ENCODE measurements at regions not wholly inside any gene's neighbourhood (a gene's known extent, or its start where the extent isn't known, plus 50 kb on each side); places are given as distances from the start of the nearest gene placed in this dataset.

GRCh38 chr5:8290721-8291120 is 421.8 kb downstream of the MTRR start:
- no peak overlapping the region for H3K9ac ChIP-seq (ENCODE audit: low read length)
- H3K4me3 ChIP-seq (ENCODE audit: low read length) = no peak overlapping the region
- no peaks in the 10 kb centered on the region for H3K36me3 ChIP-seq (ENCODE audit: control insufficient read depth, insufficient read depth, low read length, severe bottlenecking)
- peaks cover 3% of the 10 kb centered on the region for H3K9me3 ChIP-seq (ENCODE audit: control insufficient read depth, low read length)
- H3K27me3 ChIP-seq (replicated peaks; ENCODE audit: control insufficient read depth, insufficient read depth, low read length) = no peaks in the 10 kb centered on the region
- no peaks in the 10 kb centered on the region for H3K4me1 ChIP-seq (ENCODE audit: control insufficient read depth, insufficient read depth, low read length)
- DNase-seq (ENCODE audit: low read depth) = no peak

- H3K27me3 ChIP-seq (replicated peaks; ENCODE audit: control insufficient read depth, insufficient read depth, low read length) = no peaks in the 10 kb centered on the region
- H3K9me3 ChIP-seq (ENCODE audit: control insufficient read depth, low read length) = peaks cover 3% of the 10 kb centered on the region
- no peaks in the 10 kb centered on the region for H3K4me1 ChIP-seq (ENCODE audit: control insufficient read depth, insufficient read depth, low read length)
- H3K36me3 ChIP-seq (ENCODE audit: control insufficient read depth, insufficient read depth, low read length, severe bottlenecking) = no peaks in the 10 kb centered on the region
- H3K4me3 ChIP-seq (ENCODE audit: low read length) = no peak overlapping the region
- DNase-seq (ENCODE audit: low read depth) = no peak
- H3K9ac ChIP-seq (ENCODE audit: low read length) = no peak overlapping the region
Observed at GRCh38 chr5:8291641-8292040, 422.7 kb downstream of the MTRR start.

GRCh38 chr5:8295141-8295540 is 426.2 kb downstream of the MTRR start:
- no peaks in the 10 kb centered on the region for H3K27me3 ChIP-seq (replicated peaks; ENCODE audit: control insufficient read depth, insufficient read depth, low read length)
- DNase-seq (ENCODE audit: low read depth) = no peak
- peaks cover 3% of the 10 kb centered on the region for H3K9me3 ChIP-seq (ENCODE audit: control insufficient read depth, low read length)
- H3K36me3 ChIP-seq (ENCODE audit: control insufficient read depth, insufficient read depth, low read length, severe bottlenecking) = no peaks in the 10 kb centered on the region
- no peak overlapping the region for H3K9ac ChIP-seq (ENCODE audit: low read length)
- no peaks in the 10 kb centered on the region for H3K4me1 ChIP-seq (ENCODE audit: control insufficient read depth, insufficient read depth, low read length)
- H3K4me3 ChIP-seq (ENCODE audit: low read length) = no peak overlapping the region

- no peak for DNase-seq (ENCODE audit: low read depth)
- Histone ChIP-seq H3K36me3 (ENCODE audit: control insufficient read depth, insufficient read depth, low read length, severe bottlenecking) (no peaks in the 10 kb centered on the region), H3K9me3 (ENCODE audit: control insufficient read depth, low read length) (no peaks in the 10 kb centered on the region), H3K4me3 (ENCODE audit: low read length) (no peak overlapping the region), H3K27me3 (replicated peaks; ENCODE audit: control insufficient read depth, insufficient read depth, low read length) (no peaks in the 10 kb centered on the region), H3K4me1 (ENCODE audit: control insufficient read depth, insufficient read depth, low read length) (no peaks in the 10 kb centered on the region), H3K9ac (ENCODE audit: low read length) (no peak overlapping the region)
Observed at GRCh38 chr5:8299716-8300115, 430.8 kb downstream of the MTRR start.

GRCh38 chr5:8304341-8304740 is 435.4 kb downstream of the MTRR start:
- H3K9ac ChIP-seq (ENCODE audit: low read length) = no peak overlapping the region

GRCh38 chr5:8306288-8306896 is 437.4 kb downstream of the MTRR start:
- Histone ChIP-seq H3K9ac (ENCODE audit: low read length) (no peak overlapping the region), H3K36me3 (ENCODE audit: control insufficient read depth, insufficient read depth, low read length, severe bottlenecking) (no peaks in the 10 kb centered on the region), H3K27me3 (replicated peaks; ENCODE audit: control insufficient read depth, insufficient read depth, low read length) (no peaks in the 10 kb centered on the region), H3K9me3 (ENCODE audit: control insufficient read depth, low read length) (peaks cover 11% of the 10 kb centered on the region), H3K4me1 (ENCODE audit: control insufficient read depth, insufficient read depth, low read length) (no peaks in the 10 kb centered on the region), H3K4me3 (ENCODE audit: low read length) (no peak overlapping the region)
- no peak for DNase-seq (ENCODE audit: low read depth)

More at GRCh38 chr5:8304341-8304740, 435.4 kb downstream of the MTRR start:
- DNase-seq (ENCODE audit: low read depth) = no peak
- no peaks in the 10 kb centered on the region for H3K4me1 ChIP-seq (ENCODE audit: control insufficient read depth, insufficient read depth, low read length)
- H3K36me3 ChIP-seq (ENCODE audit: control insufficient read depth, insufficient read depth, low read length, severe bottlenecking) = no peaks in the 10 kb centered on the region
- no peak overlapping the region for H3K4me3 ChIP-seq (ENCODE audit: low read length)
- peaks cover 2% of the 10 kb centered on the region for H3K9me3 ChIP-seq (ENCODE audit: control insufficient read depth, low read length)
- H3K27me3 ChIP-seq (replicated peaks; ENCODE audit: control insufficient read depth, insufficient read depth, low read length) = no peaks in the 10 kb centered on the region

- no peak for DNase-seq (ENCODE audit: low read depth)
- Histone ChIP-seq H3K9me3 (ENCODE audit: control insufficient read depth, low read length) (peaks cover 11% of the 10 kb centered on the region), H3K27me3 (replicated peaks; ENCODE audit: control insufficient read depth, insufficient read depth, low read length) (no peaks in the 10 kb centered on the region), H3K36me3 (ENCODE audit: control insufficient read depth, insufficient read depth, low read length, severe bottlenecking) (no peaks in the 10 kb centered on the region), H3K9ac (ENCODE audit: low read length) (no peak overlapping the region), H3K4me3 (ENCODE audit: low read length) (no peak overlapping the region), H3K4me1 (ENCODE audit: control insufficient read depth, insufficient read depth, low read length) (no peaks in the 10 kb centered on the region)
Observed at GRCh38 chr5:8314965-8315364, 446.0 kb downstream of the MTRR start.

- Histone ChIP-seq H3K27me3 (replicated peaks; ENCODE audit: control insufficient read depth, insufficient read depth, low read length) (no peaks in the 10 kb centered on the region), H3K4me1 (ENCODE audit: control insufficient read depth, insufficient read depth, low read length) (no peaks in the 10 kb centered on the region), H3K9me3 (ENCODE audit: control insufficient read depth, low read length) (no peaks in the 10 kb centered on the region), H3K9ac (ENCODE audit: low read length) (no peak overlapping the region), H3K36me3 (ENCODE audit: control insufficient read depth, insufficient read depth, low read length, severe bottlenecking) (no peaks in the 10 kb centered on the region), H3K4me3 (ENCODE audit: low read length) (no peak overlapping the region)
- no peak for DNase-seq (ENCODE audit: low read depth)
Observed at GRCh38 chr5:8316608-8317280, 447.8 kb downstream of the MTRR start.

GRCh38 chr5:8317335-8317734 is 448.4 kb downstream of the MTRR start:
- no peaks in the 10 kb centered on the region for H3K9me3 ChIP-seq (ENCODE audit: control insufficient read depth, low read length)
- H3K36me3 ChIP-seq (ENCODE audit: control insufficient read depth, insufficient read depth, low read length, severe bottlenecking) = no peaks in the 10 kb centered on the region
- DNase-seq (ENCODE audit: low read depth) = no peak
- H3K4me1 ChIP-seq (ENCODE audit: control insufficient read depth, insufficient read depth, low read length) = no peaks in the 10 kb centered on the region
- no peak overlapping the region for H3K4me3 ChIP-seq (ENCODE audit: low read length)
- H3K9ac ChIP-seq (ENCODE audit: low read length) = no peak overlapping the region
- no peaks in the 10 kb centered on the region for H3K27me3 ChIP-seq (replicated peaks; ENCODE audit: control insufficient read depth, insufficient read depth, low read length)

GRCh38 chr5:8320244-8320643 is 451.3 kb downstream of the MTRR start:
- DNase-seq (ENCODE audit: low read depth) = no peak
- no peaks in the 10 kb centered on the region for H3K4me1 ChIP-seq (ENCODE audit: control insufficient read depth, insufficient read depth, low read length)
- H3K9me3 ChIP-seq (ENCODE audit: control insufficient read depth, low read length) = no peaks in the 10 kb centered on the region
- H3K27me3 ChIP-seq (replicated peaks; ENCODE audit: control insufficient read depth, insufficient read depth, low read length) = no peaks in the 10 kb centered on the region
- H3K4me3 ChIP-seq (ENCODE audit: low read length) = no peak overlapping the region
- no peaks in the 10 kb centered on the region for H3K36me3 ChIP-seq (ENCODE audit: control insufficient read depth, insufficient read depth, low read length, severe bottlenecking)
- H3K9ac ChIP-seq (ENCODE audit: low read length) = no peak overlapping the region

GRCh38 chr5:8321272-8321671 is 452.3 kb downstream of the MTRR start:
- H3K4me3 ChIP-seq (ENCODE audit: low read length) = no peak overlapping the region
- no peak for DNase-seq (ENCODE audit: low read depth)
- no peaks in the 10 kb centered on the region for H3K9me3 ChIP-seq (ENCODE audit: control insufficient read depth, low read length)
- H3K9ac ChIP-seq (ENCODE audit: low read length) = no peak overlapping the region
- no peaks in the 10 kb centered on the region for H3K27me3 ChIP-seq (replicated peaks; ENCODE audit: control insufficient read depth, insufficient read depth, low read length)
- no peaks in the 10 kb centered on the region for H3K4me1 ChIP-seq (ENCODE audit: control insufficient read depth, insufficient read depth, low read length)
- H3K36me3 ChIP-seq (ENCODE audit: control insufficient read depth, insufficient read depth, low read length, severe bottlenecking) = no peaks in the 10 kb centered on the region

GRCh38 chr5:8322484-8322883 is 453.5 kb downstream of the MTRR start:
- DNase-seq (ENCODE audit: low read depth) = no peak
- no peak overlapping the region for H3K9ac ChIP-seq (ENCODE audit: low read length)

More at GRCh38 chr5:8322484-8322883, 453.5 kb downstream of the MTRR start:
- Histone ChIP-seq H3K9me3 (ENCODE audit: control insufficient read depth, low read length) (no peaks in the 10 kb centered on the region), H3K4me3 (ENCODE audit: low read length) (no peak overlapping the region), H3K36me3 (ENCODE audit: control insufficient read depth, insufficient read depth, low read length, severe bottlenecking) (no peaks in the 10 kb centered on the region), H3K4me1 (ENCODE audit: control insufficient read depth, insufficient read depth, low read length) (no peaks in the 10 kb centered on the region), H3K27me3 (replicated peaks; ENCODE audit: control insufficient read depth, insufficient read depth, low read length) (no peaks in the 10 kb centered on the region)
